GM21360 (cell line): ENCODE measurements at regions not wholly inside any gene's neighbourhood (a gene's known extent, or its start where the extent isn't known, plus 50 kb on each side); places are given as distances from the start of the nearest gene placed in this dataset.
"Not testable (repeated sequence)": the region's sequence is repeated elsewhere in the genome, so short reads cannot be mapped to it uniquely, and the experiment has no call there.

Experiments
- ATAC-seq: cut with Tn5 transposase; IDR thresholded peaks from one replicate; pipeline ENCODE4 v1.9.1; 2021; ENCODE audit warnings: mild to moderate bottlenecking, moderate library complexity; ENCODE audit not compliant: unreplicated experiment

DNA sequence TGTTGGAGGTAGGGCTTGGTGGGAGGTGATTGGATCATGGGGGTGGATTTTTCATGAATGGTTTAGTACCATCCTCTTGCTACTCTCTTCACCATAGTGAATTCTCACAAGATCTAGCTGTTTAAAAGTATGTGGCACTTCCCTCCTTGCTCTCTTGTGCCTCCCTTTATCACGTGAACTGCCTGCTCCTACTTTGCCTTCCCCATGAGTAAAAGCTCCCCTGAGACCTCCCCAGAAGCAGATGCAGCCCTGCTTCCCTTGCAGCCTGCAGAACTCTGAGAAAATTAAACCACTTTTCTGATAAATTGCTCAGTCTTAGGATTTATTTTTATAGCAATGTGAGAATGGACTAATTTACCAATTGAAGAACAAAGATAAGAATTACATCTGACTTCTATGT is 223.1 kb downstream of the RNF144A start:
- ATAC-seq: no peak

DNA sequence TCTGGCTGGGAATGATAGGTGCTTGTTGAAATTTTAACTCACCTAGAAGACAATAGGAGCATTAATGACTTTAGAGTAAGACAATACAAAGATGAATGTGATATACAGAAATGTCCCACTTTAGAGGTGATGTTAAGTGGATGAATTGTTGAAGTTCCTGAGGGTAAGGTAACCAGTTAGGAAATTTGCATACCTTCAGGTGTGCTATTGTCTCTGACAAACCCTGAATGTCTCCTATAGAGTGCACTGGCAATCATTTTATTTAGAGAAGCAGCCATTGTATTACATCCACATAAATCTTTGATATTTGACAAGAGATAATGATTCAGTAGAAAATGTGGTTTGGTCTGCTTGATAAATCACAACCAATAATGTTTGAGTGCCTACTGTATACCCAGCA is 228.5 kb downstream of the RNF144A start:
- ATAC-seq: no peak

DNA sequence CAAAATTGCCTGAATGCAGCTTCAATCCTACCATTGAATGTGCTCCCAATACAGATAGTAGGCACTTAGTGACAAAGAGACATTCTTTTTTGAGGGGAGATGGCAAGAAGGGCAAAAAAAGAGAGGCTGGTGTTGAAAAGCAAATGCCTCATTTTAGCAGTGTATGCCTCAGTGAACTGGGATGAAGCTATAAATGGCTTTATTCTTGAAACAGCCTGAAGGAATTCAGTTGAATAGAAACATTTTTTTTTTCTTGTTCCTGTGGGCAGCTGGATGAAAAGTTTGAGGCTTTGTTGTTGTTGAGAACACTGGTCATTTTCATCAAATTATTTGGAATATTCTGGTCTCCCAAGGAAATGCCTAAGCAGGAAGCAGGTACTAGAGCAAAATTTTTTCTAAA is 228.9 kb downstream of the RNF144A start:
- ATAC-seq: no peak

DNA sequence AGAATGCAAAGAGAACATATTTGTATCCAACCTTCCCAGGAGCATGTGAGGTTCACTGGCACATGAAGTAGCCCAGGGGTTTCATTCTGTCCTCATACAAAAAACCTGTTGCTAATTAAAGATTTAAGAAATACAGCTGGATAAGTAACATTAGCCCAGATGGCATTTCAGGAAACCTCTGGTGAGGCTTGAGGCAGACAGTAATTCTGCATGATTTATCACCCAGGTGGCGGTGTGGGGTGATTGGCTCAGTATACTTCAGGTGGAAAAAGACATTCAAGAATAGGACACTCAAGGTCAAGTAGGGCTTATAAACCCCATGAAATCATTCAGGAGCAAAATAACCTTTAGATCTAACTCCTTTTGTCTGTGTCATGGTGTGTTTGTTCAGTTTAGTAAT is 237.4 kb downstream of the RNF144A start:
- ATAC-seq: no peak

DNA sequence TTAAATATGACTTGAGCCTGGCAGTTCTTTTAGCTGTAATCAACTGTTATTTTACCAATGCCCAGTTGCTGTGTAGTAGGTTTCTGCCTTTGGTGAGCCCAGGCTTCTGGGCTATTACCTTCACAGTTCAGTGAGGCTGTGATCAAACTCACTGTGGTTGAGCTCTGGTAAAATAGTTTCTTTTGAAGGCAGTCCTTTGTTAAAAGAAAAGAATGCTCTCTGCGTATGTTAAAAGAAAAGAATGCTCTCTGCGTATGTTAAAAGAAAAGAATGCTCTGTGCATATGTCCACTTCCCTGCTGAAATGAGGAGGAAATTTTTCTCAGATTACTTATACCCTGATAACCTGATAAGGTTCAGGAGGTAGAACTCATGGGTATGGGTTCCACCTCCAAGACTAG is 244.3 kb downstream of the RNF144A start:
- ATAC-seq: no peak

DNA sequence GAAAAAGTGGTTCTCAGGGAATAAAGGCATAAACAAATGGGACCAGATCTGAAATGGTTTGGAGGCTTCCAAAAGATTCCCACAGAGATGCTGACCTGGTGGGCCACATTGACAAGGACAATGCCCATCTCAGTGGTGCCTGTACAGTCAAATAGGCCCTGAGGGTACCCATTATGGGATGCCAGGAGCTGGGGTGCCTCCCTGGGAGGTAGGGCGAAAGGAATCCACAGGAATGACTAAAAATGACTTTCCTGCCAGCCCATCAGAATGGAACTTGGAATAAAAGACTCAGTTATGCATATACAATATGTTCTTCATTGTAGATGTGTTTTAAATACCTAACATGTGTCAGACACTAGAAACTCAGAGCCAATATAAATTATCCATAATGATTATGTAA is 248.5 kb downstream of the RNF144A start:
- ATAC-seq: no peak

DNA sequence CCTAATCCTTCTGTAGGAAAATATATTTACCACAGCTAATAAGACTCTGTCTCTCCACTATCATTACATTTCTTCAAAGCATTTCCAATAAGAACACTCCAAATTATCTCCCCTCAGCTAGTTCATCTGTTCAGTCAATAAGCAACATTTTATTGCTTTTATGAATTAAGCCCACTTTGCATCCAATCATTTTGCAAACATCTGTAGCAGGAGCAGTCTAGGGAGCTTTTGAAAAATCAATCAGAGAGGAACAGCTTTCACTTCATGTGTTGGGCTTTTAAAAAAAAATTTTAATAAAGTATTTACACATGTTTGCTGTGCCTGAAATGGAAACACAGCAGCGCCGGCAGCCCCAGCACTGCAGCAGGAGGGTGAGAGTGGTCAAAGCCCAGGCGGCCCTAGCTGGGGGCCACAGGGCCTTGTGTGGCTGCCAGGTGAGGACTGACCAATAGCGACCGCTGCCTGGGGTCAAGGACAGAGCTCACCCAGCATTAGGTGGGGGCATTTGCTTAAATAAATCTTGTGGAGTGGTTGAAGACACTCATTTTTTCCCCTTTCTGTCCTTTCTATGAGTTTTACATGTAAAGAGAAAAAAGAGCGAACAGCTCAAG is 250.7 kb downstream of the RNF144A start:
- ATAC-seq: no peak

DNA sequence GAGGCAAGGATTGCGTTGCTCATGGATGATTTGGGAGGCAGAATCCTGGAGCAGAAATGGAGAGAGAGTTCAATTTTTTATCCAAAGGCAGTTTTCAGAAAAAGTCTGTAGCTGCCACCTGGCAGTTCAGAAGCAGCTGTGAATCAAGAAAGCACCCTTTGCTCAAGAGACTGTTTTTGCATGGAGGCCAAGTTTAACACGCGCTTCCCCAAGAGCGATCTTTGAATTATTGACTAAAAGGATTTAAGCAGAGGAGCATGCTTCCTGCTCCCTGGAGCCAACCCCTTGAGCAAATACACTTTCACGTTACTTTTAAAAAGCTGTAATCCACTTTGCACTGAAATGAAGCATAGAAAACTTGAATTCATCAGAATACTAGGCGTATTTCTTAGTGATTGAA is 252.4 kb downstream of the RNF144A start:
- ATAC-seq: no peak

DNA sequence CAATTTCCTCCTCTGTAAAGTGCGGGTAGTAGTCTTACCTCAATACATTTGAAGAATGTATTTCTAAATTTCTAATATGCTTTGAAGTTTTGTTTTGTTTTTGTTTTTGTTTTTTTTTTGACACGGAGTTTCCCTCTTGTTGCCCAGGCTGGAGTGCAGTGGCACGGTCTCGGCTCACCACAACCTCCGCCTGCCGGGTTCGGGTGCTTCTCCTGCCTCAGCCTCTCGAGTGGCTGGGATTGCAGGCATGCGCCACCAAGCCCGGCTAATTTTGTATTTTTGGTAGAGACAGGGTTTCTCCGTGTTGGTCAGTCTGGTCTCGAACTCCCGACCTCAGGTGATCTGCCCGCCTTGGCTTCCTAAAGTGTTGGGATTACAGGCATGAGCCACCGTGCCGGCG is 261.8 kb downstream of the RNF144A start:
- not testable (repeated sequence) for ATAC-seq

DNA sequence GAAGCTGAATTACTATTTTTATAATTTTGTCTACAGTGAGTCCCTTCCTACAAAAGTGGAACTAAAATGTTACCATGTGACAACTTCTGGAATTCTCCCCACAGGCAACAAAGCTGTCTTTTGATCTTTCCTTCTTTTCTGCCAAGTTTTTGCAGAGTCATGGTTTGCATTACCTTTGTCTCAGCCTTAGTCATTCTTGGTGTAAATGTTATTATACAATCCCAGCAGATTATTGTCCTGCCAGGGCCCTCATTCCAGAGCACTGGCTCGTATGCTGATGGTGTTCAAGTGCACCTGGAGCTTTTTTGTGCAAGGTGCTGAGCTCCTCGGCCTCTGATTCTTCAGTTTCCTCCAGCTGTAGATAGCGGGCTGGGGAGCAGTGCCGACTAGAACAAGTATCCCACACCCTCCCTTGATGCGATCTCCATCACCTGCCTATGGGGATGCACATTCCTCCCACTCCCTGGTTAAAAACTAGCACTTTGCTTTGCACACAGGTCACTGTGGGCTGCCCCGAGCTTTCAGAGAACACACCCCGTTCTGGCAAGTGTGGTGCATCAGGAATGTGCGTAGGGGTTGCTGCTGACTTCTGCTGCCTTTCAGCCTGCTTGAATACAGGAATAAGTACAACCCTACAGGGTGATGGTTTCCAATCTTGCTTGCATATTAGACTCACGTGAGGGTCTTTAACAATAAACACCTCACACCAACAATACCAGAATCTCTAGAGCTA is 263.6 kb downstream of the RNF144A start:
- ATAC-seq: no peak

DNA sequence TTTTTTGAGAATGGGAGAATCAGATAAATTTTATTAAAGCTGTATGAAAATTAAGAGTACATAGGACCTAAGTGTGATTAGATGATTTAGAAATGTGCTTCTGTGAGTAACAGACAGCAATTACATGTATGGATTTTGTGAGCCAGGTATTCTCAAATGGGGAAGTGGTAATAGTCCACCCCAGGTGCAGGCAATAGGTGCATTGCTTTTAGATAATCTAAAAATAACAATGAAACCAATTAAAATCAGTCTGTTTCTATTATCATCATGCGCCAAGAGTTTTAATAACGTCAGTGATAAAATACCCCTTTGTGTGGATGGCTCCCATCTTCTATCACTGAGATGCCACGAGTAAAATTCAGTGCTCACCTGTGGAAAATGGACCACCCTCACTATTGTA is 265.3 kb downstream of the RNF144A start:
- ATAC-seq: no peak

DNA sequence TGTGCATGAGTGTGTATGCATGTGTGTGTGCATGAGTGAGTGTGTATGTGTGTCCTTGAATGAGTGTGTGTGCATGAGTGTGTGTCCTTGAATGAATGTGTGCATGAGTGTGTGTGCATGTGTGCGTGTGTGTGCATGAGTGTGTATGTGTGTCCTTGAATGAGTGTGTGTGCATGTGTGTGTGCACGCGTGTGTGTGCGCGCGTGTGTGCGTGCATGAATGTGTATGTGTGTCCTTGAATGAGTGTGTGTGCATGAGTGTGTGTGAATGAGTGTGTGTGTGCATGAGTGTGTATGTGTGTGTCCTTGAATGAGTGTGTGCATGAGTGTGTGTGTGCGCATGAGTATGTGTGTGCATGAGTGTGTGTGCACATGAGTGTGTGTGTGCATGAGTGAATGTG is 271.9 kb downstream of the RNF144A start:
- ATAC-seq: no peak

DNA sequence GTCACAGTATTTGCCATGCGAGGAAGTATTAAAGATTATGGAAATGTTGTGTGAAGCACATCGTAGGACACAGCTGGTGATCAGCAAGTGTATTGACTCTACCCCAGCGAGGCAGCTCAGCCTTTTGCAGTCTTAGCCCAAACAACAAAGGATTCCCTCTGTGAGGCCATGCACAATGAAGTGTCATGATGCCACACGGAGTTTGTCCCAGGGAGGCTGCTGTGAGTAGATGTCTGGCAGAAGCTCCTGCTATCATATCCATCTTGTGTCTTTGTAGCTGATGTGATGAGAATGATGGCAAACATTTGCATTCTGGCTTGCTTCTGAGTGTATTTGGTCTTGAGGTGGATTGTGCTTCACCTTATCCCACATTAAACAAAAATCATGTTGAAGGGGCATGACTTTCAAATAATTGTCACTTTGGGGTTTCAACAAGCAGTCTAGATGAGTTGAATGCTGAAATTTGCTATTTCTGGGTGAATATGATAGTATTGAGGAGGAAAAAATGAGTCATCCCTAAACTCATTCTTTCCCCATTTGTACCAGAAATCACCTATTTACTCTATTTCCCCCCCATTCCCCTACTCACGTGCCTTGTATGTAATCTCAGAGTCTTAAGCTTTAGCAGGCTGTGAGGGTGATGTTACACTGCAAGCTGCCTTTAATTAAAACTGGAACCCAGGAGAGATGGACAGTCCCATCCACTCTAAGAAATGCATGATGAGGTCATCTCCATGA is 273.5 kb downstream of the RNF144A start:
- no peak for ATAC-seq

DNA sequence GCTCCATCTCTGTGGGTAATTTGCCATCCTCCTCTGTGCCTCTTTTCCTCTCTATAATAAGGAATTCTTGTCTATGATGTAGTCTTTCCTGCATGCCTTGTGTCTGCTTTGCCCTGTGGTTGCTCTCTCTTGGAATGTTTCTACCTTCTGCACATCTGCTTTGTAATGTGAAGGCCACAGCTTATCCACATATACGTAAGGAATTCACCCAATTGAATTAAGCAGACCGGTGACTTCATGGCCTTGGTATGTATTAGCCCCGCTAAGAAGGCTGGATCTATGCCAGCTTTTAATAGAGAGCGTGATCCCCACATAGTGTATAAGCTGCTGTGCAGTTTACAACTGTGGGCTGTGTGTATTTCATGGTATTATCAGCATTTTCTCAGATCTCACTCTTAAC is 274.7 kb downstream of the RNF144A start:
- no peak for ATAC-seq

DNA sequence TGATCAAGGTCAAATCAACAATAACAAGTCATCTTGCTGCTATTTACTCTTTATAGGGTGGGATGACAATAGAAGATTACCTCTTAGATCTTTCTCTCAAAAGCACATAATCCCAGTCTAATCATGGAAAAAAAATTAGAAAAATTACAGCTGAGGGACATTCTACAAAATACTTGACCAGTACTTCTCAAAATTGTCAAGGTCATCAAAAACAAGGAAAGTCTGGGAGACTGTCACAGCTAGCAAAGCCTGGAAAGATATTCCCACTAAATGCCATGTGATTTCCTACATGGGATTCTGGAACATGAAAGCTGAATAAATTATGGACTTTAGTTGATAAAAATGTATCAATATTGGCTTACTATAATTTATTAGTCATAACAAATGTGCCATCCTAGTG is 276.2 kb downstream of the RNF144A start:
- ATAC-seq: no peak

DNA sequence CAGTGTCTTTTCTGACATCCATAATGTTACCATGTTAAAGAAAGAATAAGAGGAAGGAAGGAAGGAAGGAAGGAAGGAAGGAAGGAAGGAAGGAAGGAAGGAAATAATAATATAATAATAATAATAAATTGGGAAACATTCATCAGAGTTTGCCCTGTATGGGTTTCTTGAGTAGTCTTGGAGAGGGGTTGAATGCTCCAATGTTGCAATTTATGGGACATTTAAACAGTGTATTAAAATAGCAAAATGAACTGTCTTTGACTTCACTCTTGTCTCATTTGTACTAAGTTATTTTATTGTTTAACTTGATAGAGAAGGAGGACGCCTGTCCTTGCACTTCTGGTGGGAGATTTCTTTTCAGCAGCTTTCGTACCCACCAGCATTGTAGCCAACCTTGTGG is 277.7 kb downstream of the RNF144A start:
- ATAC-seq: no peak

DNA sequence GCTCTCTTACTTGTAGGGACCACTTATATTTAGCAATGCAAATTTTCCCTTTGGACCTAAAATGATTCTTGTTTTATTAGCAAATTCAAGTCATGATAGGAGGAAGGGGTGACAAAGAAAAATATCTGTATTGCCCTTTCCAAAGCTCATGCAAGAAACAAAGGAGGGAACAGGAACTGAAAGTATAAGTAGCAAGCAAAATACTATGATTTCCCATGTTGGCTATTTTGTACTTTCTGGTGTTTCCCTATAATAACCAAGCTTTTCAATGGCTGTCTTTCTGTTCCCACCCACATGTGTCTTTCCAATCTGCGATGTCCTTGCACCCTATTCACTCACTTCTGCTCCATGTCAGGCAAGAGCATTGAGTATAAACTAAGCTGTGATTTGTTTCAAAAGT is 279.7 kb downstream of the RNF144A start:
- no peak for ATAC-seq

DNA sequence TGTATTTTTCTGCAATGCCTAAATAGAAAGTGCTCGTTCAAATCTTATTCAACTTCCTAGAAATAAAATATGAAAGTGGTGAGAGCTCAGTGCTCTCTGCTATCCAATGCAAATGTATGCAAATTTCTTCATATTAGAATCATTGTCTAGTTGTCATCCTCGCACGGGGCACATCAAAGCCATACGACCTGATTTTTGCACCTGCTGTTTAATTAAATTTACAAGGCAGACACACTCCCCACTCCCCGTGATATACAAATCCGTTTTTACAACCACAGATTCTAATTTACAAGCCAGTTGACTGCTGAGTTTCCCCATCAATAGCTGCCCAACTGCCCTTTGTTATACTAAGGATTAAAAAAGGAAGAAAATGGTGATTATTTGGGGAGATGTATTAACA is 284.6 kb downstream of the RNF144A start:
- ATAC-seq: no peak

DNA sequence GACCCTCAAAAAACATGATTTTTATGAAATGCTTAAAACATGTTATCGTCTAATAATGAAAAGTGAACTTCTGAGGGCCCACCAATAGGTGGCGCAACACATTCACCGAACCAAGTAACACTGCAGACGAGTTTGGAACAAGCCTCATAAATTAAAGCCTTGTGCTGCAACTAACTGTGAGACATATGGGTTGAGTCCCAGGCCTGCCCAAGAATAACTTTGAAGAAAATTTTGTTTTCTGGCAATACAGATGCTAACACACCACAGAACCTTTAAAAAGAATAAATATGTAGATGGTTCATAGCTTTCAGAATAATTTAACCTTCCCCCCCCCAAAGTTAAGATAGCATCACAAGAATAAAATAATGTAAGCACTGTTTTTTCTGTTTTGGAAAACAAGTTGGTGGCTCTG is 285.9 kb downstream of the RNF144A start:
- no peak for ATAC-seq

DNA sequence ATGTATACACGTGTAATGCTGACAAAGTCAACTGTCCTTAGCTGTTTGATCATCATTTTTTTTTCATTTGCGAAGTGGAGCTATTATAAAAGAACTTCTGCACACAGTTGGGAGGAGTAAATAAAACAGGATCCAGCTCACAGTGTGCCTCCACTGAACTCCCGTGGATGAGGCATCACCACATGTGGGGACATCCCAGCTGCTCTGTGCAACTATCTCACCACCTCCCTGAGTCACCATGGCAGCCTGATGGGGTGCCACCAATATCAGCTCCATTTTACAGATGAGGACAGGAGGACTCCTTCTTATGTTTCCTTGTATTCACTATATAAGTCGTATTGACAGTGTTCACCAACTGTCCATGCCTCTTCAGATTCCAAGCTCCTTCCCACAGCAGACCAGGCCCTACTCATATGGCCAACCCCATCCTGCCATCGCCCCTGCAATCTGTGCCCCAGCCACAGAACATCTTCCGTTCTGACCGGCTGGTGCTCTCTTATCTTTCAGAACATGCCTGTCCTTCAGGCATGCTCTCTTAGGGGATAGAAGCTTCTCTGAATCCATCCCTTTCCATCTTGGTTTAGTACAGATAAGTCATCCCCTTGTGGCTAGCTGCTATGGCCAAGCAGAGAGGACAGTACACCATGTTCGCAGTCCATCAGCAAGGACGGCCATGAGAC is 288.1 kb downstream of the RNF144A start:
- no peak for ATAC-seq

DNA sequence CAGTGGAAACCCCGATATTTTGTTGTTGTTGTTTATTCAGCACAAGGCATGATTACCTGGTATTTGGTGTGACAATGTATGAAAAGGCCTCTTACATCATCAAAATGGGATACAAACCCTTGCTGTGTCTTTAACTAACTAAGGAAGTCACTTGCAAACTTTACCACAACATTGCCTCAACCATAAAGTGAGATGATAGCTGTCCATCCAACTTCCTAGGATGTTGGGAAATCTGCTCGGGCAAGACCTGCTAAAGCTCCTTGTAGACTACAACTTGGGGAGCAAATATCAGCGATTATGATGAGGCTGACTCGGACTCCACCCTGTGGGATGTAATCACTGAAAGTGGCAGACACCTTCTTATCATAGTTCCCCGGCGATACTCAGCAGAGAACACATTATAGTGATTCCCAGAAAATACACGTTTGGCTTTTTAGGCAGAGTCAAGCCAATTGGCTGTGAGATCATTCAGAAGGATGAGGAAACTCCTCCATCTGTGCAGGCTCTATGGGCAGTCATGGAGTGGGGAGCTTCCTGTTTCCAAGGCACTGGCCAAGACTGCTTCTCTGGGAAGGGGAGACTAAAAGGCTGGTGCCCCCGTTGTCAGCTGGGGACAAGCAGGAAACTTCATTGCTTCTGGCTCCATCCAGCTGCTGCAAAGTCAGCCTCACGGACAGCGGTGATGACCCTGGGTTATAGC is 289.0 kb downstream of the RNF144A start:
- no peak for ATAC-seq
